WTC11 (cell line): ENCODE measurements at regions not wholly inside any gene's neighbourhood (a gene's known extent, or its start where the extent isn't known, plus 50 kb on each side); places are given as distances from the start of the nearest gene placed in this dataset.

Experiments used
- JUN ChIP-seq: sonication (generic); formaldehyde crosslinking; IDR thresholded peaks from 2 replicates; pipeline ENCODE4 v1.8.0; 2023; ENCODE audit warnings: mild to moderate bottlenecking, missing genetic modification reagents
- NFYB ChIP-seq: sonication (generic); formaldehyde crosslinking; conservative IDR thresholded peaks from 2 replicates; pipeline ENCODE4 v1.8.0; 2022; ENCODE audit warnings: low read depth, missing genetic modification reagents
- RELA ChIP-seq: sonication (generic); formaldehyde crosslinking; IDR thresholded peaks from 2 replicates; pipeline ENCODE4 v1.8.1; 2022; ENCODE audit warnings: missing genetic modification reagents, mild to moderate bottlenecking, borderline replicate concordance
- SP1 ChIP-seq: sonication (generic); formaldehyde crosslinking; conservative IDR thresholded peaks from 2 replicates; pipeline ENCODE4 v1.8.1; 2022; ENCODE audit warnings: missing genetic modification reagents
- TCF7 ChIP-seq: sonication (generic); formaldehyde crosslinking; IDR thresholded peaks from 2 replicates; pipeline ENCODE4 v1.8.0; 2022; ENCODE audit warnings: mild to moderate bottlenecking, low read depth, missing genetic modification reagents, moderate library complexity
- TEAD4 ChIP-seq: sonication (generic); formaldehyde crosslinking; IDR thresholded peaks from 2 replicates; pipeline ENCODE4 v1.8.0; 2022; ENCODE audit warnings: mild to moderate bottlenecking, missing genetic modification reagents
- TF ChIP-seq, protein P1 (sequence below): fragments of 200-600 bp; IDR thresholded peaks from 2 replicates; pipeline ENCODE4 v1.8.0; 2022; ENCODE audit warnings: antibody characterized with exemption
- TF ChIP-seq, protein P2 (sequence below): sonication (generic); formaldehyde crosslinking; IDR thresholded peaks from 2 replicates; pipeline ENCODE4 v1.8.1; 2023; ENCODE audit warnings: mild to moderate bottlenecking, missing genetic modification reagents

DNA sequence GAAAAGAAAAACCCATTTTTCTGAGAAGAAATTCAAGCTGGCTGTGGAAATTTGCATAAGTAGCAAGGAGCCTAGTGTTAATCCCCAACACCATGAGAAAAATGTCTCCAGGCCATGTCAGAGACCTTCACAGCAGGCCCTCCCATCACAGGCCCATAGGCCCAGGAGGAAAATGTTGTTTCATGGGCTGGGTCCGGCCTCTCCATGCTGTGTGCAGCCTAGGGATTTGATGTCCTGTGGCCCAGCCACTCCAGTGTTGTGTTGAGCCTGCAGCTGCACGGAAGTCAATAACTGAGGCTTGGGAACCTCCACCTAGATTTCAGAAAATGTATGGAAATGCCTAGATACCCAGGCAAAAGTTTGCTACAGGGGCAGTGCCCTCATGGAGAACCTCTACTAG is 432.2 kb downstream of the IPO8 start:
- TF ChIP-seq, protein P1, sequence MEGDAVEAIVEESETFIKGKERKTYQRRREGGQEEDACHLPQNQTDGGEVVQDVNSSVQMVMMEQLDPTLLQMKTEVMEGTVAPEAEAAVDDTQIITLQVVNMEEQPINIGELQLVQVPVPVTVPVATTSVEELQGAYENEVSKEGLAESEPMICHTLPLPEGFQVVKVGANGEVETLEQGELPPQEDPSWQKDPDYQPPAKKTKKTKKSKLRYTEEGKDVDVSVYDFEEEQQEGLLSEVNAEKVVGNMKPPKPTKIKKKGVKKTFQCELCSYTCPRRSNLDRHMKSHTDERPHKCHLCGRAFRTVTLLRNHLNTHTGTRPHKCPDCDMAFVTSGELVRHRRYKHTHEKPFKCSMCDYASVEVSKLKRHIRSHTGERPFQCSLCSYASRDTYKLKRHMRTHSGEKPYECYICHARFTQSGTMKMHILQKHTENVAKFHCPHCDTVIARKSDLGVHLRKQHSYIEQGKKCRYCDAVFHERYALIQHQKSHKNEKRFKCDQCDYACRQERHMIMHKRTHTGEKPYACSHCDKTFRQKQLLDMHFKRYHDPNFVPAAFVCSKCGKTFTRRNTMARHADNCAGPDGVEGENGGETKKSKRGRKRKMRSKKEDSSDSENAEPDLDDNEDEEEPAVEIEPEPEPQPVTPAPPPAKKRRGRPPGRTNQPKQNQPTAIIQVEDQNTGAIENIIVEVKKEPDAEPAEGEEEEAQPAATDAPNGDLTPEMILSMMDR, result no peak
- TF ChIP-seq NFYB (CRISPR knock-in tag) (no peak), RELA (no peak), JUN (no peak), TEAD4 (CRISPR knock-in tag) (no peak), TCF7 (CRISPR knock-in tag) (no peak), SP1 (CRISPR knock-in tag) (no peak)
- TF ChIP-seq, protein P2, sequence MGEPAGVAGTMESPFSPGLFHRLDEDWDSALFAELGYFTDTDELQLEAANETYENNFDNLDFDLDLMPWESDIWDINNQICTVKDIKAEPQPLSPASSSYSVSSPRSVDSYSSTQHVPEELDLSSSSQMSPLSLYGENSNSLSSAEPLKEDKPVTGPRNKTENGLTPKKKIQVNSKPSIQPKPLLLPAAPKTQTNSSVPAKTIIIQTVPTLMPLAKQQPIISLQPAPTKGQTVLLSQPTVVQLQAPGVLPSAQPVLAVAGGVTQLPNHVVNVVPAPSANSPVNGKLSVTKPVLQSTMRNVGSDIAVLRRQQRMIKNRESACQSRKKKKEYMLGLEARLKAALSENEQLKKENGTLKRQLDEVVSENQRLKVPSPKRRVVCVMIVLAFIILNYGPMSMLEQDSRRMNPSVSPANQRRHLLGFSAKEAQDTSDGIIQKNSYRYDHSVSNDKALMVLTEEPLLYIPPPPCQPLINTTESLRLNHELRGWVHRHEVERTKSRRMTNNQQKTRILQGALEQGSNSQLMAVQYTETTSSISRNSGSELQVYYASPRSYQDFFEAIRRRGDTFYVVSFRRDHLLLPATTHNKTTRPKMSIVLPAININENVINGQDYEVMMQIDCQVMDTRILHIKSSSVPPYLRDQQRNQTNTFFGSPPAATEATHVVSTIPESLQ (CRISPR knock-in tag), result no peak
